Epidermal melanocyte (primary cell): ENCODE measurements at regions not wholly inside any gene's neighbourhood (a gene's known extent, or its start where the extent isn't known, plus 50 kb on each side); places are given as distances from the start of the nearest gene placed in this dataset.

Experiments
- DNase-seq: peaks from one replicate; pipeline ENCODE4 v3.0.0; 2011; ENCODE audit warnings: low spot score; ENCODE audit not compliant: insufficient read length

DNA sequence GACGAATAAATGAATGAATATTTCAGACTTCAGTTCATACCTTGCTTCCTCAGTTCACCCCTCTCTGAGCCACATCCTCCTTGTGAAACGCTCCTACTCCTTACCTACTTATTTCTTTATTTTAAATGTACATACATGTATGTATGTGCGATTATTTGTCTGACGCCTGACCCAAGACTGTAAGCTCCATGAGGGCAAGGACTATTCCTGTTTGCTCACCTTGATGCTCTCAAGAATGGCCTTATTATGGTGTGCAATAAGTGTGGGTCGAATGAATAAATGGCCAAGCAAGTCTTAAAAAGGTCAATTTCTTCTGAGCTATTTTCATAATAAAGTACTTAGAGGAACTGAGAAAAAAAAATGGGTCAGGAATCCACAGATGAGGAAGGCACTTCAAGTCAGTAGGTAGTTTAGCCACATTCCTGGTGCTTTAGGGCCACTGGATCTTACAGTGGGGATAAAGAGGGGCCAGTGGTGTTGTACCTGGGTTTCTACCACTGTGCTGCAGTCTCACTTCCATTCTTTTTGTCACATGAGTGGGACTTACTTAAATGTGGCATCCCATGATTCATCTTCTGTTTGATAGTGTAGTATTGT, 74.7 kb downstream of the SDC1 start:
- DNase-seq = no peak

DNA sequence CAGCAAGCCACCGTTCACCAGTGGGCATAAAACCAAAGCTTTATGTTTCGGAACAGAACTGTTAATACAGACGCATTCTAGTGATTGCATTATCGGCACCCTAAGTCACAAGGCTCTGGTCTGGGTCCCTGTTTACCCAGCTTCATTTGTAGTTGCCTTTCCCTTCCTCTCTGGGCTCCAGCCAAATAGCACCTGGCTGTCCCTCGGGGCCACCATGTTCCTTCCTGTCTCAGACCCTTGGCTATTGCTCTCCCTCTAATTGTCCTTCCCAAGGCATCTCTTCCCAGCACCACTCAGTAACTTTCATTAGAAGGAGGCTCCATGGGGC, 75.3 kb downstream of the SDC1 start:
- no peak for DNase-seq

DNA sequence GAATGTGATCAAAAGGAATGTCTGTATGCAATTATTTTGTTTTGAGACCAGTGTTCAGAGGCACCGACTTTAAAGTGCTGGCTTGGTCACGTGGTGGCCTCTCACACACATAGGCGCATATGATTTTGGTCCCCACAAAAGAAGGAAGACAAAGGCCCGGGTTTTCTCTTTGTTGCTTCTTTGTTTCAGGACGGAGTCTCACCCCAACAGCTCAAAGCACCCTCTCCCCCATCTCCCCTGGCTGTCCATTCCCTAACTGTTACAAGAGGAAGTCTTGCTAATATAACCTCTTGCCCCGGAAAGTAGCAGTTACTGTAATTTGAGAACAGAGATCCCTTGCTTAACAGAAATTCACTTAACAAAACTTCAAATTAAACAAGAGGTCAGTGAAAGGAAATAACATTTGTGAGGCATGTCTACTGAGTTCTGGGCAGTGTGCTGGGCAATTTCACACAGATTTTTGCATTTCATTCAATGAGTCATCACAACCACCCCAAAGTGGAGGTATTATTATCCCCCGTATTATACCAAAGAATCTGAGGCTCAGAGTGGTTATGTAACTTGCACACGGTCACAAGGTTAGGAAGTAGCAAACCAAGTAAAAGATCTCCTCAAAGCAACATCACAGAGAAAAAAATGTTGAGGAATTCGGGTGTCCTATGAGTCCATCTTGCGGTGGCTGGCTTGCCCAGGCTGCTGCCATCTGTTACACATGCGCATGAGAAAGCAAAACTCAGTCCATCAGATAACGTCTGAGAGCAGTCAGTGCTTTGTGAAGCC, 75.8 kb downstream of the SDC1 start:
- no peak for DNase-seq

DNA sequence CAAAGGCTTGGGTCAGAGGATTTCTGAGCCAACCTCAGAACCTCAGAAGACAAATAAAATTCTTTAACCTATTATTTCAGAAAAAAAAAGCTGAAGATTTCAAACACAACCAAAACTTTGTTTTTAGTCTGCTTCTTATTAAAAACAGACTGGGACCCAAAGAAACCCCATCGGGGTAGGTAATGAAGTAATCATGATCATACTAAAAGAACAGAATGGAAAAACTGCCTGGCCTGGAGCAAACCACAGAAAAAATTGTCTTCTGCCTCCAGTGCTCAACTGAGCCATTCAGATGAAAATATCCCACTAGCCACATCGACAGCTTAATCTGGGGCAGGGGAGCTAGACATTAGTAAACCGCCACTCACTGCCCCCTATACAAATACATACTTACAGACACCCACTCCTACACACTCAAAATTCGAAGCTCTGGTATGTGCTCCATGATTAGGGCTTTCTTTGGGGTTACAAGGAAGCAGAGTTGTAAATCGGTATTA, 76.5 kb downstream of the SDC1 start:
- no peak for DNase-seq

DNA sequence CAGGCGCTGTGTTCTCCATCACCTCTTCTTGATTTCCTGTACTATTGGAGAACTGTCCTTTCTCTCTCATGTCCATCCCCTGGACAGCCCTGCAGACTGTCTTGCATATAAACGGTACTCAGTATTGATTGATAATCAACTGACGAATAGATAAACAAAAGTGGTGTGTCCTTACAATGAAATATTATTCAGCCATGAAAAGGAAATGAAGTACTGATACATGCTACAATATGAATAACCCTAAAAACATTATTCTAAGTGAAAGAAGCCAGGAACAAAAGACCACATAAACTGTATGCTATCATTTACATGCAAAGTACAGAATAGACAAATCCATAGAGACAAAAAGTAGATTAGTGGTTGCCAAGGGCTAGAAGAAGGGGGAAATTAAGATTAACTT, 77.6 kb downstream of the SDC1 start:
- DNase-seq = no peak

DNA sequence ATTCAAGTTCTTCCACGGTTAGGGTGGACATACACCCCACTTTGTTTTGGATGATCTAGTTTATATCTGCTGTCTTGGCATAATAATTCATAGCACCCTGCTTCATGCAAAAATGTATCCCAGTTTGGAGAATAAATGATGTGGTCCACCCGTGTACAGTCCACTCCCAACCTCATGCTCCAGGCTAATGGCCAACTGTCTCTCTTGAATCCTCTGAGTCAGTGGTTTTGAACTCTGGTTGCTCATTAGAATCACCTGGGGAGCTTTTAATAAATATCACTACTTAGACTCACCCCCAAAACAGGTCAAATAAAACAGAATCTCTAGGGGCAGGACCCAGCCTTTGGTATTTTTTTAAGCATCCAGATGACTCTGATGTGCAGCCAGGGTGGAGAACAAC, 78.5 kb downstream of the SDC1 start:
- no peak for DNase-seq

DNA sequence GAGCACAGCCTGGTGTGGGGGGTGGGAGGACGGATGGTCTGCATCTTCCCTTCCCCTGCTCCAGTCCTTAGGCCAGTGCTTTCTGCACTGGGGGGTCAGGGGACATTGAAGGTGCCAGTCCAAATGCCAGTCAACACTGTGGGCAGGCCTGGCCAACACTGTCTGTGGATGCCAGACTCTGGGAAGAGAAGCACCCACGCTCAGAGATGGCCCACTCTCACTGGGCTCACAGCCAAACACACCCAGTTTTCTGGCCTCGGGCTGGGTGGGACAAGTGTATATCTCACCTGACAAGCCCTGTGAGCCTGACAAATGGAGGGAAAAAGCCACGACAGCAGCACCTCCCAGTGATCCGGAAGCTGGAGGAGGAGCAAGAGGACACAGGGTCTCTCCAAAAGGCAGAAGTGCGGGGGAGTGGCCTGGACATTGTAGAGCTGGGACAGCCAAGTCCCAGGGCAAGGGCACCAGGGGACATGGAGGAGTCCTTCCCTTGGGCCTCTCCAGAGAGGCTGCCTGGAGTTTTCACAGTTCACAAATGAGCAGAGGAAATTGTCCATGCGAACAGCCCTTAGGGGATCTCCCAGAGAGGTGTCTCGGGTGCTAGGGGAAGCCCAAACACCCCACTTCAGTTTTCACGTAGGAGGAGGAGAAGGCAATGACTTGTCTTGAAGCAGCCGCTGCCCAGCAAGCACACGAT, 79.3 kb downstream of the SDC1 start:
- no peak for DNase-seq

DNA sequence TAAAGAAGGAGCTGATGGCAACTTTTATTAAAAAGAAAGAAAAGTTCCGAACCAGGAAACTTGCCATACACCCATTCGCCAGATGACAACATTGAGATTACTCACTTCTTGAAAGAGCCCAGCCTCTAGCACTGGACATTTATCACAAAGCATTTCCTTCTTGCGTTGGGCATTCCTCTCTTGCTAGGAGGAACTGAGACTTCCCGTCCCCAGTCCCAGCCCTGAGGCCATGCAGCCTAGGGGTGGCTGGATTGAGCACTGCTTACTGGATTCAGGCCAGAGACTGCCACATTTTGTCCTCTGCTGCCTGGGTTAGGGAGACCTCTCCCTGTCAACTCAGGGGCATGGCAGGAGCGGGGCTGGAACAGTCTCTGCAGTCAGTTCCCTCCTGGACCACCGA, 80.1 kb downstream of the SDC1 start:
- DNase-seq = no peak

DNA sequence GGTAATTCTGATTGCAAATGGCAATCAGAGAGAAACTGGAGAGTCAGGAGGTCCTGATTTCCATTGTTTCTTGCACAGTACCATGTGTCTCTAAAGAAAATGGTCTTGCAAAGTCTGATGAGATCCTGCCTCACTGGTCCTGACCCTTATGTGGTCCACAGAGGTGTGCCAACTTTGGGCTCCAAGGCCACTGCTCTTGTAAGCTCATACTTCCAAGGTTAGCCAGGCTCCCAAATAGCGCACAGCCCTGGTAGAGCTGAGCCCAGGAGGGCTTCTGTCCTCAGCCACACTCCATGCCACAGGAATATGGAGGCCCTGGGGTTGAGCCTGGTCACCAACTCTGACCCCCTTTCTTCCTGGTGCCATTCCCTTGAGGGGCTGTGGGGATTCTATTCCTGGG, 80.7 kb downstream of the SDC1 start:
- no peak for DNase-seq

DNA sequence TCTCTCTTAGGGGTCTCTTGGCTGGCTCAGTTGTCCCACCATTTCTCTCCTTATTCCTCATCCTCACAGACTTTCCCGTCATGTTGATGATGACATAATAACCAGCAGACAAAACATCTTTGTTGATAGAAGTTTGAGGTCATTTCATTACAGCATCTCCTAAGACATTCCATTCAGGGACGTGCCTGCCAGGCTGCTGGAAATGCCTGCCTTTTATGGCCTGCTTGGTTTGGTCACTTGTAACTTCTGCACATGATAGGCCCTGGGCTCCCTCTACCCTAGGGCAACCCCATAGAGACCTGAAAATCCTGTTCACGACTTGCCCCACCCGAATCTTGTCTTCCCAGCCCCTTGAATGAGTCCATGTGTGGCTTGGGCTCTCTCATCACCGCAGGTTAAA, 81.7 kb downstream of the SDC1 start:
- no peak for DNase-seq

DNA sequence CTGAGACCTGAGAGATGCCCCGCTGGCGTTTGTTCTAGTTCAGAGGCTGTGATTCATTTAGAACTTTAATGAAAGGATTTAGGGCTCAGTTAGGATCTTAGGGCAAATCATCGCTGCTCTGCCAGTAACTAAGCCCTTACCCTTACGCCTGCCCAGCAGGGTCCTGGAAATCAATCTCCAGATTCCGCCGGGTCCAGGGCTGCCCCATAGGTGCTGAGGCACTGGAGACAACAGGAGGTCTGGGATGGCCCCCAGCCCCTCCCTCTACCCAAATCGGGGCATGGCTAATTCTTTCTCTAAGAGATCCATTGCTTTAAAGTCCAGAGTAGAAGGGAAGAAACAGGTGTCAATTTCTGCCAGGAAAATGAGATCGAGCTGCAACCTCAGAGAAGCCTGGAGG, 83.1 kb downstream of the SDC1 start:
- no peak for DNase-seq

DNA sequence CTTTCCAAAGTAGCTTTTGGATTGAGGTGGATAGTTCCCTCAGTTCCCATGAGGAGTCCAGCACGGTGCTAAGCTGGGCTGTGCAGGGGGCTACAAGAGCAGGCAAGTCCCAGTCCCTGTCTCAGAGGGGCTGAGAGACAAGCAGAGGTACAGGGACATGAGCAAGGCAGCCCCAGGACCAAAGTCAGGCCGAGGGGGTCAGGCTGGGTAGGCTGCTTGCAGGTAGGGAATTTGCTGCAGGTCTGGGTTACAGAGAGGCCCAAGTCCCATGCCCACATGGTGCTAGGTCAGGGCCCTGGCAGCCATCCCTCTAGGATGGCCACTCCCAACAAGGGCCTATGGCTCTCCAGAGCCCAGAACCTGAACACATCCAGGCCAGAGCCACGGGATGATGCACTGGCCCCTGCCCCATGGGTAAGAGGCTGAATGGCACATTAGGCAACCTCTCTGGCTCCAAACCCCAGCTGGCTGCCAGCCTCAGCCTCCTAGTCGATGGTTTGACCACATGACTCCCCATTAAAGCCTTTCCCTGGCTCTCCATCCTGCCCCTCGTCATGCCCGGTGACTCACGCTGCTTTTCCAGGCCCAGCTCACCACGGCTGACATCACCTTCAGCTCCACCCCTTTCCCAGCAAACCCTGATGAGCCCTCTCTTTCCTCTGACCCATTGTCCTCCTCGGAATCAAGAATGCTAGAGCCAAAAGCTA, 83.7 kb downstream of the SDC1 start:
- DNase-seq = no peak

DNA sequence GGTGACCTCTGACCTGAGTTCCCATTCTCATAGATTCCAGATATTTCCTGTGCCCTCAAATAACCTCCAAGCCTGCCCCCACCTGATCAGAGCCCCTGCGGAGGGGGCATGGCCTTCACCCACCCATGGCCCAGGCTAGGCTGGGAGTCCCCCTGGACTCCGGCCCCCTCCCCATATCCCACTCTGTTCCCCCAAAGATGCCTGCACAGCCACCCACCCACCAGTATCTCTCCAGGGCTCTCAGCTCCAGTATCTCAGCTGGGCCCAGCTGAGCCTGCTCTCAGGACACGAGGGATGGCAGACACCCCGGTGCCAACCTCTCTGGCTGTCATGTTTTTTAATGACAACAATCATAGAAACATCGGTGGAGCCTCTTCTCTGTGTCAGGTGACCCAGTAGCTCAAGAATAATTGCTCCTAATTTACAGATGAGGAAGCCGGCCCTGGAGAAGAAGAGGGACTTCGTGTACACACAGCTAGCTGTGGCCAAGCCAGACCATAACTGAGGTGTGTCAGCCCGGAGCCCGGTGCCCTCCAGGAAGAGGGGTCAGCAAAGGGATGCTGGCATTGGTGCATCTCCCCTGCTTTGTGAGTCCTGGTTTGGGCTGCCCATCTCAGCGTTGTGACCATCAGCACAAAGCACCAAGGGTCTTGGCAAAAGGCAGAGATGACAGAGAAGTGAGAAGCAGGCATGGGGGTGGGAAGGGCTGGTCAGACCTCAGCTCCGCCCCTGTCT, 84.4 kb downstream of the SDC1 start:
- no peak for DNase-seq

DNA sequence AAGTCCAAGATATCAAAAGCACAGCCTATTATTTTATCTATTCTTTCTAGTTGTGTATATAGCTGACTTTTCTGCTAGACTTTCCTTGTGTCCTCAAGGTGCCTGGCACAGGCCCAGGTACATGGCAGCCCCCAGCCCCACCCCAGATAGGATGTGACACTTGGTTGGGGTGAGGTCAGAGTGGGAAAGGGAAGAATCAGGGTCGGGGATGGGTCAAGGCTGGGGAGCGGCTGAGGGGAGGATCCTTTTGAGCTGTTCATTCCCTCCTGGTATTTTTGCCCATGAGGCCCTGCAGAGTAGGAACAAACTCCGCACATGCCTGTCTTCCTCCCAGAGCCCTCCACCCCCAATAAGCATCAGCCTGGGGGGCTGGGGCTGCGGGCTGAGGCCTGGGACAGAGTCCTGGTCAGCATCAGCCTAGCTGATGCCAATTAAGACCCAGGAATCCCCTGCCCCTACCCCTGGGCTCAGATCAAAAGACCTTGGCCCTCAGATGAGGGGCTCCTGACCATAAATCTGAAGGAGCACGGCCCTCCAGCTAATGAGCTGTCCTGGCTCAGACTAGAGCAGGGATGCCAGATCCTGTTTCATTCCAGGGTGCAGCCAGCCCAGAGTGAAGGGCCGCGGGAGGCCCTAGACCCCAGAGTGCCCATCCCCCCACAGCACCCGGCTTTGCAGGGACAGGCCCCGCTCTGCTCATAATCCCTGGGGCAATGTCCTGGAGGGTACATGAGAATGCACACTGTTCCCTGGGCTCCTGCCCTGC, 85.3 kb downstream of the SDC1 start:
- DNase-seq = no peak

DNA sequence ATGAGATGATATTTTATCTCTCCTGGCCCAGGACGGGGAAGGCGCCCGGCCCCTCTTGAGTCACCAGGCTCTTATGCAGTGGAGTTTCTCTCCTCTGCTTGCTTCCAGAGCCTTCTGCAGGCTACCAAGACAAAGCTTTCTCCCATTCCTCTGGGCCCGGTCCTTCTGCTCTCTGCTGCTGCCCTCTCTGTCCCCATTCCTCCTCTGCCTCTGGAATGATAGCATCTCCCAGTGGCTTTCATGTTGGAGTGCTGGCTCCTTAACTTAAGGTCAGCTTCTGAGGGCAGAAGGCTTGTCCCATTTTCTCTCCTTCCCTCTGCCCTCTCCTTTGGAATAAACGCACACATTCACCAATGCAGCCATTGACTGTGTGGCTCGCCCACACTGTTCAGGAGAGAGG, 86.2 kb downstream of the SDC1 start:
- no peak for DNase-seq

DNA sequence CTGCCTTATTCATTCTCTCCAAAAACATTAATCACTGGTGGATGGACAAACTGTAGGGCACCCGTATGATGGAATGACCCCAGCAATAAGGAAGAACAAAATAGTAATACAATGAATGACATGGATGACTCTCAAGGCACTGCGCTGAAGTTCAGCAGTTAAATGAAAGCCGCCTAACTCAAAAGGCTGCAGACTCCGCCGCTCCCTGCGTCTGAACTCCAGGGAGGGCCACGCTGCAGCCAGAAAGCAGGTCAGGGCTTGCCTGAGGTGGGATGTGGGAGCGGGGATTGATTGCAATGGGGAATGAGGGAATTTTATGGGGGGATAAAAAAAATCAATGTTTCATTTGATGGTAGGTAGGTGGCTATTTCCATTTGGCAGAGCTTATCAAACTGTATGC, 86.5 kb upstream of the LAPTM4A start:
- no peak for DNase-seq

DNA sequence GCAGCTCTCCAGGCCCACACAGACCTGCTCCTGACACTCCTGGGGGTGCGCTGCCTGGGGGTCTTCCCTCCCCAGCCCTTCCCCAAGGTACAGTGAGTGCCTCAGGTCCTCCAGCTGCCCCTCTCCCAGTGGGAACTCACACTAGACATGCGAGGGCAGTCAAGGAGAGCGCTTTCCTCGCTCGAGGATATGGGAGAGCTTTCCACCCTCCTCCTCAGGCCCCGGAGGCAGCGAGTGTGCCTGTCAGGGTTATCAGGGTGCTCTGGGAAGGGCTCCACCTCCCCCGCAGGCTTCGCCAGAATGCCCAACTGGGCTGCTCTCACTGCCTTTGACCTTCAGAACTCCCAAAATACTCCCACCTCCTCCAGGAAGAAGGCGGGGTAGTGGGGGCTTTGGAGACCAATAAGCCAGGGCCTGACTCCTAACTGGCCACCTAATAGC, 85.7 kb upstream of the LAPTM4A start:
- no peak for DNase-seq

DNA sequence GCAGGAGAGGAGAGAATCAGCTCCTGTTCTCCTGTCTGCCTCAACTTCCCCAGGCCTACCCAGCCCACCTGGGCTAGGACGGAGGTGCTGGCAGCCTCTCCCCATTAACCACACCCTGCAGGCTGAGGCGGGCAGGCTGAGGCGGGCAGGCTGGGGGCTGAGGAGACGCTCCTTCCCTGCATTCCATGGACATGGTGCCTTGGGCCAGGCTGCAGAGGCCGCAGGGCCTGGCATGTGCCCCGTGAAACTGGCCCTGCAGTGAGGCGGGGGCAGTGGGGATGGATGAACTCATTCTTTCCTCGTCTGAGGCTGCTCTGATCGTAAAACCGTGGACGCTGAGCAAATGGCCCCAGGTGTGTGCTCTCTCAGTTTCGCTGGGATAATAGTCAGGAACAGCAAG, 84.7 kb upstream of the LAPTM4A start:
- DNase-seq = no peak

DNA sequence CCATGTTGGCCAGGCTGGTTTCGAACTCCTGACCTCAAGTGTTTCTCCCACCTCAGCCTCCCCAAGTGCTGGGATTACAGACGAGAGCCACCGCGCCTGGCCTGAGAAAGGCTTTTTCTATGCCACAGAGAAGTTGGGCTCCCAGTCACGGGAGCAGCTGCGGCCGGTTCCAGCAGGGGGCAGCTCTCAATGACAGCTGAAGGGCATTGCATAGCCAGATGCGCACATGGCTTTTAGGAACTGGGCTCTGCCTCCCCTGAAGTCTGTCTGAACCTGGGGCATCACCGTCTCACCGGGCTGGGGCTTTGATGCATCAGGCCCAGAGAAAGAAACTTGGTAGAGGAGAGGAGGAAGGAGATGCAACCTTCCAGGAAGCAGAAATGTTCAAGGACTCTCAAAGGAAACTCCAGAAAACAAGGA, 84.2 kb upstream of the LAPTM4A start:
- peak; percentile 42 for DNase-seq

DNA sequence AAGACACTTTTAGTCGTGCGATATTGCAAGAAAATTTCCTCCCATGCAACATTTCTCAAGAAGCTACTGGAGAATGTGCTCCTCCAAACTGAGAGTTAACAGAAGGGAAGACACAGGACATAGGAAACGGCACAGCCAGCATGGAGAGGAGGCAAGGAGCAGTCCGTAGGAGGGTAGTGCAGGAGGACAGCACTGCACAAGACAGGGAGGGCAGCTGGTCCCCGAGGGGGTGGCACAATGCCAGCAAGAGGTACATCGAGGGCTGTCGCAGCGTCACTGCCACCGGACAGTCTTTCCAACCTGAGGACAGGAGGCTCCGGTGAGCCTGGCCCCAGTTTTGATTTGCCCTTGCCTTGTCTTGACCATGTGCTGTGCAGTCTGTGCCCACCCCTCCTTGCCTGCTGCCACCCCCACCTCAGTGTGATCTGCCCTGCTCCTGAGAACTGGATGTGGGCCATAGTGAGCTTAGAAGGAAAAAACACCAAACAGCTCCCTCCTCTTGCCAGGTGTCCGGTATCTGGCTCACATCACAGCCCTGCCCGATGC, 81.6 kb upstream of the LAPTM4A start:
- no peak for DNase-seq
